ENCODE measurements at regions not wholly inside any gene's neighbourhood (a gene's known extent, or its start where the extent isn't known, plus 50 kb on each side); places are given as distances from the start of the nearest gene placed in this dataset.

DNA sequence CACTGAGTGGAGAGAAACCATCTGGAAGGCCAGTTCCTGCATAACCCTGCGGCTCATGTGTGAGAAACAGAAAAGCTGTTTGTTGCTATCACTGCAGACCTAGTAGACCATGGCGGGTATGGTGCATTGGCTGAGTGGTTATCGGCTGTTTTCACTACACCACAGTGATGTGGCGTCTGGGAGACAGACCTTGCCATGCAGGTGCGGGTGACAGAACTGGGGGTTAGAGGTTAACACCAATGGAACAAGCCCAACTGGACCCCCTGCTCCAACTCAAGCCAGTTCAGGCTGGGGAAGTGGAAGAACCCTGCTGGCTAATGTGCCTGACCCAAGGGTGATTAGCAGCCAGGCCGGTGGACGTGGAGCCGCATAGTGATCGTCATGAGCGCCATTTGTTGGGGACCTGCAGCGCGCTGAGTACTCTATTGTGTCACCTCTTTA is 91.9 kb downstream of the IRF8 start:
- DNase-seq (ENCODE audit: low read depth): no peak

DNA sequence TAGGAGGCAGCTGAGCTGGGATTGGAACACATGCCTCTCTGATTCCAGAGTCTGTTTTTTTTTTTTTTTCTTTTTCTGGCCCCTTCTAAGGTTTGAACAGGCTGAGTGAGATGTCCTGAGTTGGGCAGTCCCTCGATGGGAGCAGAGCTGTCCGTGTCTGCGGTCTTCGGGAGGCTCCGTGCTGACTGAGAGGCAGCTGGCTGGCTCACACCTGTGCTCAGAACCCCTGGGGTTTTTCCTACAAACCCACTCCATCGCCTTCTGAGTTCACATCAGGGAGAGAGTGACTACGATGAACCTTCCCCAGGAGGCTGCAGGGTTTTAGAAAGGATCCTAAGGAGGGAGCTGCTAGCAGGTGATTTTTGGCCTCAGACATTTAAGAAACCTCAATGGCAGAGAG is 92.5 kb downstream of the IRF8 start:
- no peak for DNase-seq (ENCODE audit: low read depth)

DNA sequence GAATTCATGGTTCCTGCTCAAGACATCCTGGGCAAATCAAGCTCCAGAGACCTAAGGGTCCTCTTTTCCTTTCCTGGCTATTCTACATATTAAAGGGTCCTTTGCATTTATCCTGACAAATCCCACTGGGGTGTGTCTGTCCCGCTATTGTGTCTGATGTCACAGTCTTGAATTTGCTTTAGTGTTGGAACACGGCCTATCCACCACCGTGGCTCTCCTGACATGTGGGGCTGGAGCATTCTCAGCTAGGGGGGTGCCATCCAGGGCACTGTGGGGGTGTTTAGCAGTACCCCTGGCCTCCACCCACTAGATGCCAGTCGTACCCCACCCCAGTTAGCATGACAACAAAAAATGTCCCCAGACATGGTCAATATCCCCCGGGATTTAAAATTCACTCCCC is 92.9 kb downstream of the IRF8 start:
- no peak for DNase-seq (ENCODE audit: low read depth)

DNA sequence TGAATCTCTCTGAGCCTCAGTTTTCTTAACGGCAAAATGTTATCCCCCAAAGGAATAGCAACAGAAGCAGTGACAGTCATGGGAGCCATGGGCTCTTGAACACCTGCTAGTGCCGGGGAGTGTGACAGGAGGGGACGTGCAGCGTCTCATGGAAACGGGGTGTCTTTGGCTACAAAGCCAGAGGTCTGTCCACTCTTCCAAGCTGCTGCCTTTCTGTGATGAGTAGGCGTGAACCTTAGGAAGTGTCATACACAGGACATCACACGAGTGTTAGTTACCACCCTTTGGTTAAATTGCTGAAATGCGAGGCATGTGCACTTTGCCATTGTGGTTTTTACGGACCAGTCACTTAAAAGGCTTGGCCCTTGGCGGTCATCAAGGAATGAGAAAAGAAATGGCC is 93.4 kb downstream of the IRF8 start:
- no peak for DNase-seq (ENCODE audit: low read depth)

DNA sequence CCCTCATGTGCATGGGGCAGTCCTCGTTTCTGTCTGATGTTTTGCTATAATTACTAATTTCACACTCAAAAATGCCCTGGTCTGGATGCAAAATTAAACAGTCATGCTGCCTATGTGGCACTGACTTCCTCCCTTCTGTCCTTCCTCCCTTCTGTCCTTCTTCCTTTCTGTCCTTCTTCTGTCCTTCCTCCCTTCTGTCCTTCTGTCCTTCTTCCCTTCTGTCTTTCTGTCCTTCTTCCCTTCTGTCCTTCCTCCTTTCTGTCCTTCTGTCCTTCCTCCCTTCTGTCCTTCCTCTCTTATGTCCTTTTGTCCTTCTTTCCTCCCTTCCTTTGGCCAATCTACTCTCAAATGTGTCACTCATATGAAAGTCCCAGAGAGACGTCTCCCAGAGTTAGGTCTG is 93.8 kb downstream of the IRF8 start:
- DNase-seq (ENCODE audit: low read depth): no peak

DNA sequence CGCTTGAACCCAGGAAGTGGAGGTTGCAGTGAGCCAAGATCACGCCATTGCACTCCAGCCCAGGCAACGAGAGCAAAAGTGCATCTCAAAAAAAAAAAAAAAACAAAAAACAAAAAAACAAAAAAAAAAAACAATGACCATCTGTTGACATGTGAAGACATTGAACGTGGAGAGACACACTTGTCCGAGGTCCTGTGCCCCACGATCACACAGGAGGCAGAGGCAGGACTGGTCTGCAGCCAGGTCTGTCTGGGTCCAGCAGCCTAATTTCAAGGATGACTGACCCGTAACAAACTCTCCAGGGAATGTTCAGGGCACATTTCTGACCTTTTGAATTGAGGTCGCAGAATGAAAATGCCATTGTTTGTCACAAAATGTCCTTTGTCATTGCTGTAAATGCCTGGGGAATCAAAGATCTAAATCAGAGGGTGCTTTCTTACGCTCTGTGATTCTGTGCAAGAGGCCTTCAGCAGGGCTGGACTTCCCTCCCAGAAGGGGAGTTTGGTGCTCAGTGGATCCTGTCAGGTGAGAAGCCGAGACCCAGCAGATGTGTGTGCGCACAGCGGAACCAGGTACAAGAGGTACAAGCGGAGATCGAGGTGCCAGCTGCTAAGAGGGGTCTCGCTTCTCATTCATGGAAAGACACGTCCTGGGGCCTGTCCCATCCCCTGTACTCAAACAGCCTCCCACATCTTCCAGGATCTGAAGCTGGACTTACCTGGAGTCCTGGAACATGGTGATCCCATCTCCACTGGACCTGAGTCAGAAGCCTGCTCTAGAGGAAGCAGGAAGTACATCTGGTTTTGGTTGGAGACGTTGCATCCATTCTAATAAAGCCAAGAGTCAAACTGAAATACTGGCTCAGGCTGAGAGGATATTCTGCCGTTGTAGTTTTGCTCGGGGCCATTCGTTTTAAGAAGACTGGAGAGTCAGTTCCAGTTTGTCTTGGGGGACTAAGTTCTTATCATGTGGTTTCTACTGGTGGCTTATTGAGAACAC is 95.8 kb downstream of the IRF8 start:
- DNase-seq (ENCODE audit: low read depth): no peak

DNA sequence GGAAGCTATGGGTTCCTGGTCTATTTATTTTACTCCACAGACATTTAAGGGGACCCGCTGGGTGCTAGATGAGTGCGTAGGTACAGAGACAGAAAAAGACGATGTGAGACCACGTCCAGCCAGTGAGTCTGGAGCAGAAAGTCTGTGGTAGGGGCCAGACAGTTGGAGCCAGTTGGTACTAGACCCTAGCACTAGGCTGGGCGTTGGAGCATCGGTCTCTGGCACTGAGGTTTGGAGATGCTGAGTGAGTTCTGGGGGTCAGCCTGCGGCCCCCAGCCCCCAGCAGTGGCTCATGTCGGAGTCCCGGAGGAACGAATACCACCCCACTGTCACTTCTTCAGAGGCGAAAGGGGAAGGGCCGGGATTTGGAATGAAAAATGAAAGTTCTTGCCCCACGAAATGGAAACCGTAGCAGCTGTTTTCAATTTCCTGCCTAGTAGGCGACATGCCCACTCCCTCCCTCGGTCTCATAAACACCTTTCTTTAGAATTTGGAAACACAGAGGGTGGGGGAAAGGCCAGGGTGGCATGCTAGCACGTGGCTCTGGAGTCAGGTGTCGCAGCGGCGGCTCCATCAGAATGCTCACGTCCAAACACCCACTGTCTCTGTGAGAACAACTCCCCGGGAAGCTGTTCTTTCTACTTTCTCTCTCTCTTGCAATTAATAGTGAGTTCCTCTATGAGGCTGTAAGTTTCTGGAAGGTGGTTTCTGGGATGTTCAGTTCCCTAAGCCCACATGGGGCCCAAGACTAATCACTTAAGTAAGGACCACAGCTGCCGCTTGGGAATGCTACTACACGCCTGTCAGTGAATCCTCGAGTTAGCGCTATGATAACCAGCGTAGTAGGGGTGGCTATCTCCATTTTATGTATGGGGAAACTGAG is 96.8 kb downstream of the IRF8 start:
- no peak for DNase-seq (ENCODE audit: low read depth)

DNA sequence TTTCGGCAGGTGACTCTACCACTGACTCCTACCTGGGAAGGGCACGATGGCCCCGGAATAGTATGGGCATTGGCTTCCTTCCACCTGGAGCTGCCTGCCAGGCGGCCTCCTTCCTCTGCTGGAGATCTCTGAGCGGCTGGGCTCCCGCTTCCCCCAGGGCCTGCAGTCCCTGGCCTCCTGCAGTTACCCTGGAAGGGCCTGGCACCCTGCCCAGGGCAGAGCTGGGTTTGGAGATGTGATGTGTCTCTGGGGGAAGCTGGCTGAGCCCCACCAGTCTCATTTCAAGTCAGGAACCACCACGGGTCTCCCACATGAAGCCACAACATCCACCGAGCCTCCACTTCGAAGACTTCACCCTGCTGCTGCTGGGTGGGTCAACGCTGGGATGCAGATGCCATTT is 97.9 kb downstream of the IRF8 start:
- no peak for DNase-seq (ENCODE audit: low read depth)

DNA sequence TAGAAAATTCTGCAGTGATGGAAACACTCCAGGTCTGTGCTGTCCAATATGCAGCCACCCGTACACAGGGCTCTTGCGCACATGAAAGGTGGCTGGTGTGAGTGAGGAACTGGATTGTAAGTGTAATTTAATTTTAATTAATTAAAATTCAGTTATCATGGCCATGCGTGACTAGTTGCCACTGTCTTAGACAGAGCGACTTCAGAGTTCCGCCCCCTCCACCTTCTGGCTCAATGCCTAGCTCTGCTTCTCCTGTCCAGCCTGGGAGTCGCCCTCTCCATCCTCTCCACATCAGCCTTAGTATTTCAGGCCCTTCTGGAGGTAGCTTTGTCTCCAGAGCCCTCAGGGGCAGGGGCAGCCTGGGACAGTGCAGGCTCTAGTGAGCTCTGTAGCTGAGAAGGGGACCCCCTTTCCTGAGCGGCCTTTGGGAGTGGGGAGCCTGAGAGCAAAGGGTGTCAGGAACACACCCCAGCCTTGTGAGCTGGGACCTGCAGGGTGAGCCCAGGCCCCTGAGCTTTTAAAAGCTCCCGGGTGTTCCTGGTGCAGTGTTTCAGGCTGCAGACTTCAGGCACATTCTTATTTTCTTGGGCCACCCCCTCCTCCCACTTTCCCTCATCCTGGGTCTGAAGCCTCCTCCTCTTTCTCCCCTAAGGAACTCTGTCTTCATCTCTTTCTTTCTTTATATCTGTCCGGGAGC is 99.4 kb downstream of the IRF8 start:
- no peak for DNase-seq (ENCODE audit: low read depth)

DNA sequence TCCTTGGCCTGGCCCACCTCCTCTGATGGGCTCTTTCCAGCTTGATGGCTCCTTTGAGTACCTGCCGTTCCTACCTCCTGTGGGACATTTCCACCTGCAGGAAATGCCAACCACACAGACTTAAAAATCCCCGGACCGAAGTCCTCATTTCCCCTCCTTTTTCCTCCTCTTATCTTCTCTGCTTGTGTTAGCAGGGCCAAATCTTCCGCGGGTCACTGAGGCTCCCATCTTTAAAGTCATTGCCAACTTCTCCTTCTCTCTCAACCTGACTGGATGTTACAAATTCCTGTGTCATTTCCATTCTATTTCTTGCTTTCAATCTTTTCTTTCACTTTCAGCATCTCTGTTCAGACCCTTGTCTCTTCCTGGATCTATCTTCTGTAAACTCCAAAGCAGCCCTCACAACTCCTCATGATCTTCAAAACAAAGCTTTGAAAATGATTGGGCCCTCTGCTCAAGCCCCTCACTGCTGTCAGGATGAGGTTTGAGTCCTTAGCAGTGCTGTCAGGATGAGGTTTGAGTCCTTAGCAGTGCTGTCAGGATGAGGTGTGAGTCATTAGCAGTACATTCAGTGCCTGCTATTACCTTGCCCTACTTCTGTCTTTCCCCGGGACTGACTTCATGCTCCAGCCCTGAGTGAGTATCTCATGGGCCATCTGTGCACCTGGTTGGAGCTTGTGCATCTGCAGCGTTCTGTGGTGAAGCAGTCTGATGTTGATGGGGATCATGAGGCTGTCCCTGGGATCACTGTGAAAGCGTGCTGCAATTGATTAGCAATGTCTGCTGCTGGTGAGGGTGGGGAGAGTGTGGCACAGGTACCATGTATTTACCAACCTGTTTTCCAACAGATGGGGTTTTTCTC is 100.1 kb downstream of the IRF8 start:
- DNase-seq (ENCODE audit: low read depth): no peak

DNA sequence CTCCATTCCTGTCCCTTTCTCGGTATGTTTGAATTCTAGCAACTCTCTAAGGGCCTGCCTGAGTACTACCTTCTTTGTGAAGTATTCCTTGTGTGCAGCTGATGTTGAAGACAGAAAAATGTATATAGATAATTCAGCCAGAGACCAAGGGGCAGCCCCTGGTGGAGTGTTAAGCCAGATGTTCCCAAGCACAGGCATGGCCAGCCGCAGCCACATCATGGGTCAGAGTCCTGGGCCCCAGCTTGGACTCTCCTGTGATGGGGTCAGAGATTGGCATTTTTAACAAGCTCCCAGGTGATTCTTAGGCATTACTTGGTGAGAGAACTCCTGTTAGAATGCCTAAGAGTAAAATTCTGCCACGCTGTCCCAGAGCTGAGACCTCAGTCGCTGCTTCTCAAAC is 100.8 kb downstream of the IRF8 start:
- no peak for DNase-seq (ENCODE audit: low read depth)

DNA sequence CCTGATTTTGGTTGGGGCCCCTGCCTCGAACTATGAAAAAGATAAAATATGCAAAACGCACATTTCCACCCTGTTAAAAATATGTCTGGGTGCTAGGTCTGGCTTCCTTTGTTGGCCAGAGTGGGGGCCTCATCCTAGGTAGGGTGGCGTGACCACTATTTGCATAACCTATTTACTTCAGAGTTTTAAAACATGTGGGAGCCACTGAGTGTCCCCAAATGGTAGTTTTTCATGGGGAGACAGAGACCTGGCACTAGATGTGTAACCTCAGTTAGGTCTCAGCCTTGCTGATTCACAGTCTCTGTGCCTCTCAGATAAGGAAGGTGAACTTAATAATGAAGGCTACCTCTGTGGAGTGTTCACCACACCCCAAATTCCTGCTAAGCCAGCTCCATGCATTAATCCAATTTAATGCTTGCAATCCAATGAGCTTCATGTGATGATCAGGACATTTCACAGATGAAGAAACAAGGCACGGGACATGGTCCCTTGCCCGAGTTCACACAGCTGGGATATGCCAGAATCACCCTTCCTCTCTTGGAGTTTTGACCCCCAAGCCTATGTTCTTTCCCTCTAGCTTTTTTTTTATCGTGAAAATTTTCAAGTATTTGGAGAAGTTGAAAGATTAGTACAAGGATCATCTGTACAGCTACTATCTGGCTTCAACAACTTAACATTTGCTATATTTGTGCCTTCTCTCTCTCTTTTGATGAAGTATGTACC is 103.4 kb downstream of the IRF8 start:
- no peak for DNase-seq (ENCODE audit: low read depth)

DNA sequence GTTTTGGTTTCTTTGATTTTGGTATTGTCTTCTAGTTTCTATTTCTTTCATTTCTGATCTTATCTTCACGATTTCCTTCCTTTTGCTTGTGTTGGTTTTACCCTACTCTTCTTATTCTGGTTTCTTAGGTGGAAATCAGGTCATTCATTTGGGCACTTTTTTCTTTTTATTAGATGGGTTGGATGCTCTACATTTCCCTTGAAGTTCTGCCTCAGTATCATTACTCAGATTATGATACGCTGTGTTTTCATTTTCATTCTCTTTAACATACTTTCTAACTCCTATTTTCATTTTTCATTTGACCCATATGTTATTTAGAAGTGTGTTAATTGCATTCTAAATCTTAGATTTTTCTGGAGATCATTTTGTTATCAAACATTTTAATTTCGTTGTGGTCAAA is 108.6 kb downstream of the IRF8 start:
- no peak for DNase-seq (ENCODE audit: low read depth)

DNA sequence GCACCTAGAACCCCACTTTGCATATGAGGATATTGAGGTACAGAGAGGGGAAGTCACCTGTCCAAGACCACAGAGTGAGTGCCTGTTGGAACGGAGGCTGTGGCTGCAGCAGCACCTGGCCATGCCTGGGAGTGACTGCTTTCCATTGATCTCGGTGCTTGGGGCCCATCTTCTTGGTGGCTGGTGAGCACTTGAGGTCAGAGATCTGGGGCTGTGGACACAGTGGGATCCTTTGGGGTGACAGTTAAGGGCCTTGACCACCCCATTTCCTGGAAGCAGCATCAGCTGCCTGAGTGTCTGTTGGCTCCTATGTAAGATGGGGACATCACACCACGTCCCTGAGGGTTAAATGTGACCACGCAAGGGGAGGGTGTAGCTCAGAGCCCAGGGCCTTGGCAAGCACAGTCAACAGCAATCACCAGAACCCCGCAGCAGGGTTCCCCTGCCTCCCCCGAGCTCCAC is 111.7 kb downstream of the IRF8 start:
- no peak for DNase-seq (ENCODE audit: low read depth)

DNA sequence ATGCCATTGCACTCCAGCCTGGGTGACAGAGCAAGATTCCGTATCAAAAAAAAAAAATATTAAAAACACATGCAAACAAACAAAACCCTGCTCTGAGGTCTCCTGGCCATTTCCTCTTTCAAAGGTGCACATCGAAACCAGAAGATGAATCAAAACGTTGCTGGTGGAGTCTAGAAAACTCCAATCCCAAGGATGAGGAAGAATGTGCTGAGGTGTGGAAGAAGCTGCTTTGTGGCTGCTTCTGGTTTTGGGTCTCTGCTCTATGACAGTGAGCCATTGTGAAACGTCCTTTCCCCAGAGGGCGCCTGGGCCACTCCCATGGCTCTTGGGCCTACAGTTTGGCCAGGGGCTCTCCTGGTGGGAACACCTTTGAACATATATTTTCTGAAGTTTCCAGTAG is 112.6 kb downstream of the IRF8 start:
- DNase-seq (ENCODE audit: low read depth): no peak

DNA sequence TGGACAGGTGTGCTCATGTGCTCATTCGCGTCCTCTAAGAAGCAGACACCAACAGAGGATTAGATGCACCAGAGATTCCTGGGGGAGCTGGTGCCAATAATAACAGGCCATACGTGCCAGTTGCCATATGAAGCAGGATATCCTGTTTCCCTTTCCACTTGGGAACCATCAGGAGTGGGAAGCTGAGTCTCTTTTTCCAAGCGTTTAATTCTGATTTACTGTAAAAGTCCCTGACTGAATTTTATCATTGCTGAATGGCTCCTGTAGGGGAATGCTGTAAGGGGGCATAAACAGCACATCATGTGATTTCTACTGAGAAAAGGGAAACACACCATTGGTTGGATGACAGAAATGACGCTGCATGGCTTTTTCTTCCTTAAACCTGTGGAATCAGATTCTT is 113.3 kb downstream of the IRF8 start:
- no peak for DNase-seq (ENCODE audit: low read depth)

DNA sequence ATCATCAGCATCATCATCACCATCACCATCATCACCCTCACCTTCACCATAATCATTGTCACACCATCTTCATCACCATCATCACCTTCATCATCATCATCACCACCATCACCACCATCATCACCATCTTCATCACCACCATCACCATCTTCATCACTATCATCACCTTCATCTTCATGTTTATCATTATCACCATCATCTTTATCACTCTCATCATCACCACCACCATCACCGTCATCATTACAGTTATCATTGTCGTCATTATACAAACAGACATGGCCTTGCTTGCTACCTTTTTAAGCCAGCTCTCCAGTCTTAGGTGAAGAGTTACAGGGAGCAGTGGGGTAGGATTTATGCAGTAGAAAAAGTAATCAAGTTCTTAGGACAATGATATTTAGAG is 114.9 kb downstream of the IRF8 start:
- no peak for DNase-seq (ENCODE audit: low read depth)

DNA sequence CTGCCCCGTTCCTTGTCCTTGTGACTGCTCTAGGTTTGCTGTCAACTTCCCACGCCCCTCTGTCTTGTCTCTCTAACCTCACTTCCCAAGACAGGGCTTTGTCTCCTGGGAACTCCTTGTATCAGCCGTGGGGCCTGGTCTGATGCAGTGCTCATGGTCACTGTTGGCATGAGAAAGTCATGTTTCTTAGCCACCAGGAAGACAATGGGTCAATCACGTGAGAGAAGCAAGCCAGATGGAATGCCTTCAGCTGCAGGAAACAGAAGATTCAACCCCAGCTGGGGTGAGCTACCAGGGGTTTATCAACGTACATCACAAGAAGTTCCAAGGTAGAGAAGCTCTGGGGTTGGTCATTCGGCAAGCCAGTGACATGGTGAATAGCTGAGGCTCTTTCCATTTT is 116.6 kb downstream of the IRF8 start:
- no peak for DNase-seq (ENCODE audit: low read depth)

DNA sequence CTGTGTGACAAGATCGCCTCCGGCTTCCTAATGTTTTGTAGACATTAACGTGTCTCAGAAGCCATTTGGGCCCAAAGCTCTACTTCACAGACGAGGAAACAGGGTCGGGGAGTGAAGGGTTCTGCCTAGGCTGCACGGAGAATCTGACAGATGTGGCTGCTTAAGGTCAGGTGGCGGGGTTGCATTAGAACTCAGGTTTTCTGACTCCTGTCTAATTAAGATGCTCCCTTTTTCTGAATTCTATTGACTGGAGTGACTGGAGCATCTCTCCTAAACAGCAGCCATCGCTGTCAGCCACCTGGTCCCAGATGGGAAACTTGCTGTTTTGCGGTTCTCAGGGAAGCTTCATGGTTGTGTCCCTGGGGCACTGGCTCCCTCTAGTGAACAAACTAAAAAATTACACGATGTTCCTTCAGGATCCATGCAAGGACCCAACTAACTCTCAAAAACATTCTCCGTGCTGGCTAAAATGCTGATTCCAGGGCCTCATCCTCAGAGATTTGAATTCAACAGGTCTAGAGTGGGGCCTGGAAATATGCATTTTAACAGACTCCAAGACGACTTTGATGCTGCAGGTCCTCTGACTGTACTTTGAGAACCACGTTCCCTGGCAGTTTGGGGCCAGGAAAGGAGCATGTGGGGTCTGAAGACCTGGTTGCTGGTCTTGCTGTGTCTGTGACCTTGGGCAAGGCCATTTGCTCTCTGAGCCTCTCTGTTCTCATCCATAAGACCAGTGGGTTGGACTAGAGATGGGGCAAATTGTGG is 117.4 kb downstream of the IRF8 start:
- DNase-seq (ENCODE audit: low read depth): peak; percentile 9

DNA sequence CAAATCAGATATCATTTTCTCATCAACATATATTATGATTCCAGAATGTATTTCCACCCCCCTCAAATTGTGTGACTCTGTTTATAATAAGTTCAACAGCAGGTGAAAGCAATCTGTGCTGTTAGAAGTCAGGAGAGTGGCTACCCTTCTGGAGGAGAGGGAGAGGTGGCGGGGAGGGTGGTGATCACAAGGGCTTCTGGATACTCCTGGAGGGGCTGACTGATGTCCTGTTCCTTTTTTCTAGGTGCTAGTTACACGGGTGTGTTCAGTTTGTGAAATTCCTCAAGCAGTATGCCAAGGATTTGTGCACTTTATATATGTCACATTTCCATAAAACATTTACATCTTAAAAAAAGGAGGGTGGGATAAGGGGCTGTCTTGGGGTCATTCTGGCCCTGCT is 119.1 kb downstream of the IRF8 start:
- no peak for DNase-seq (ENCODE audit: low read depth)

All from activated T-helper 1 cell treated with Interleukin-2 at 50 U/mL for 16 hours (primary cell).